AG04449 (cell line): ENCODE measurements at regions not wholly inside any gene's neighbourhood (a gene's known extent, or its start where the extent isn't known, plus 50 kb on each side); places are given as distances from the start of the nearest gene placed in this dataset.
A peak's percentile ranks its signal among the peaks of the same experiment; 100 is the strongest.

Experiments
- CTCF ChIA-PET: fragments of 350-600 bp; formaldehyde crosslinking; extraction: SDS; loops from one replicate; lab custom pipeline; 2021; ENCODE audit warnings: antibody characterized with exemption; lab: Yijun Ruan, JAX
- POLR2A ChIA-PET: fragments of 400-600, 350-600 bp; formaldehyde crosslinking; extraction: SDS; loops from one replicate; lab custom pipeline; 2020; ENCODE audit warnings: antibody characterized with exemption, inconsistent platforms; lab: Yijun Ruan, JAX
- DNase-seq: peaks from one replicate; pipeline ENCODE4 v3.0.0-alpha.2; 2010; ENCODE audit warnings: low read depth, low spot score
- H3K4me3 ChIP-seq: 2 replicates; pipeline ENCODE4 v1.5.1; 2011; ENCODE audit warnings: low read depth, mild to moderate bottlenecking, control low read depth, low read length
- TF ChIP-seq, protein P1 (sequence below): IDR thresholded peaks from one replicate; pipeline ENCODE4 v1.5.1; 2011; ENCODE audit warnings: mild to moderate bottlenecking, moderate library complexity, low read length, control low read depth, inconsistent platforms; ENCODE audit not compliant: insufficient read depth; ENCODE audit errors: missing control alignments

DNA sequence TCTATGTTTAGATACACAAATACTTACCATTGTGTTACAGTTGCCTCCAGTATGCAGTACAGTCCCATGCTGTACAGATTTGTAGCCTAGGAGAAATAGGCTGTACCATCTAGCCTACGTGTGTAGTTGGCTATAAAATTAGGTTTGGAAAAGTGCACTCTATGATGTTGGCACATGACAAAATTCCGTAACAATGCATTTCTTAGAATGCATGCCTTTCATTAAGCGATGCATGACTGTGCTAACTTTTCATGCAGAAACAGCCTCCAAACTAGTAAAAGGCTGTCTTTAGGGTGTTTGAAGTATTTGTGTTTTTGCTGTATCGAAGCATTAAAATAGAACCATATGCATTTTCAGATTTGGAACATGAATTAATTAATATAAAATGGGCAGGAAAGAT is 157.9 kb downstream of the RMI1 start:
- TF ChIP-seq, protein P1, sequence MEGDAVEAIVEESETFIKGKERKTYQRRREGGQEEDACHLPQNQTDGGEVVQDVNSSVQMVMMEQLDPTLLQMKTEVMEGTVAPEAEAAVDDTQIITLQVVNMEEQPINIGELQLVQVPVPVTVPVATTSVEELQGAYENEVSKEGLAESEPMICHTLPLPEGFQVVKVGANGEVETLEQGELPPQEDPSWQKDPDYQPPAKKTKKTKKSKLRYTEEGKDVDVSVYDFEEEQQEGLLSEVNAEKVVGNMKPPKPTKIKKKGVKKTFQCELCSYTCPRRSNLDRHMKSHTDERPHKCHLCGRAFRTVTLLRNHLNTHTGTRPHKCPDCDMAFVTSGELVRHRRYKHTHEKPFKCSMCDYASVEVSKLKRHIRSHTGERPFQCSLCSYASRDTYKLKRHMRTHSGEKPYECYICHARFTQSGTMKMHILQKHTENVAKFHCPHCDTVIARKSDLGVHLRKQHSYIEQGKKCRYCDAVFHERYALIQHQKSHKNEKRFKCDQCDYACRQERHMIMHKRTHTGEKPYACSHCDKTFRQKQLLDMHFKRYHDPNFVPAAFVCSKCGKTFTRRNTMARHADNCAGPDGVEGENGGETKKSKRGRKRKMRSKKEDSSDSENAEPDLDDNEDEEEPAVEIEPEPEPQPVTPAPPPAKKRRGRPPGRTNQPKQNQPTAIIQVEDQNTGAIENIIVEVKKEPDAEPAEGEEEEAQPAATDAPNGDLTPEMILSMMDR, result no peak
- H3K4me3 ChIP-seq, result no peak overlapping the region
- ChIA-PET CTCF (interaction anchor here (3.2 kb wide), 1 partner anchor 35 kb away, joined by 13 read pairs; no protein-coding TSS in a partner anchor), POLR2A (no interaction called here)
- DNase-seq, result no peak

DNA sequence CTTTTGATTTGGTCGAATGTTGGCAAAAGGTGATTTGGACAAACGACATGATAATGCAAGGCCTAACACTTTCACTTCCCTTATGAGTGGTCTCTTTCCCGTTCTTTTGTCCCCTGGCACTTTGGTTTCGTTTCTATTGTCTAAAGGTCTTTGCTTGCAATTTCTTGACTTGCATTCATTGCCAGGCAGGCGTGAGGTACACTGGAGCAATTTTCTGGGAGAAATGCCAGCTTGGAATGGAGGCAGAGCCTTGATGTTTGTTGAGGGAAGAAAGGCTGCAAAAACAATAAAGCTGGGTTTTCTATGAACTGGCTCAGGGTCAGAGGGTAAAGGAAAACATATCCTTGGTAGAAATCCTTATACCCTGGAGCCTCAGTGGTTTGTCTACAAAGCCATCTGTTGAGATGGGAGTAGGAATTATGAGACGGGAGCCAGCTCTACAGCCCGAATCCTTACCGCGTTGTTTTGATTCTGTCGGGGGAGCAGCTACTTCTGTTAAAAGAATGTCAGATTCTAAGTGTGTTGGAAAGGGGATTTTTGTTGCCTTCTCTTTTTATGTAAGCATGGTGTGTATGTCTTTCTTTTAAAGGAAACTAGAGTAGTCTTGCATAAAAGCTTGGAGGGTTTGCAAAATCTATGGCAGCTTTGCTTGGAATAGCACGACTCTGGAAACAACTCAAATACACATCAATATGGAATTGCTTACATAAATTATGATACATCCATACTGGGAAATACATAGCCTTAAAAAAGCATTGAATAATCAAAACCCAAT is 158.9 kb downstream of the RMI1 start:
- ChIA-PET CTCF (interaction anchor here (0.9 to 3.2 kb wide), 2 partner anchors 12 to 34 kb away, joined by 3 to 13 read pairs; no protein-coding TSS in a partner anchor), POLR2A (no interaction called here)
- DNase-seq, result no peak

DNA sequence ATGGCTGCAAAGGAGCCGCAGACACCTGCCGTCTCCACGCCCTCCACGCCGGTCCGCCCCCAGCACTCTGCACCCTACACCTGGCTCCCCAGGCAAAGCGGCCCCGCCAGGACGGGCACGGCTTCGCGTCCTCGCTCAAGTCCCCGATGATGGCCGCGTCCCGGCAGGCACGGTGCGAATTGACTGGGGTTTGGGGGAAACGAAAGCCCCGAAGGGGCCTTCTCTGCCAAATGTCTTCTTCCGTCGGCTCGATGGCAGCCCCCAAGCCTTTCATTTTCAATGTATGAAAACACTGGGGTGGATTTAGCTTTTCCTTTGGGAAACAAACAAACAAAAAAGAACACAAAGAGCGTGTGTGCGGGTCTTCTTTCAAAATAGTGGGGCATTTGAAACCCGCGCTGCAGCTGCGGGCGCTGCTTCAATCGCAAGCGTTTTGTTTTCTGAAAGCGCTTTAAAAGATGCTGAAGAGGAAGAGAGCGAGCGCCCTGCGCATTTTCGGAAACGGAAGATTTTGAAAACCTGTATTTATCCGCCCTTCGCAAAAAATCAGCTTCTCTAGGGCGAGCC is 160.0 kb downstream of the RMI1 start:
- TF ChIP-seq, protein P1, result no peak
- ChIA-PET POLR2A (no interaction called here), CTCF (interaction anchor here (1.2 to 3.2 kb wide), 2 partner anchors 33 to 175 kb away, joined by 3 to 13 read pairs; no protein-coding TSS in a partner anchor)
- peak overlapping the region; percentile 50 for H3K4me3 ChIP-seq
- no peak for DNase-seq

More for the DNA sequence above, 158.9 kb downstream of the RMI1 start:
- TF ChIP-seq, protein P1, result no peak
- no peak overlapping the region for H3K4me3 ChIP-seq

DNA sequence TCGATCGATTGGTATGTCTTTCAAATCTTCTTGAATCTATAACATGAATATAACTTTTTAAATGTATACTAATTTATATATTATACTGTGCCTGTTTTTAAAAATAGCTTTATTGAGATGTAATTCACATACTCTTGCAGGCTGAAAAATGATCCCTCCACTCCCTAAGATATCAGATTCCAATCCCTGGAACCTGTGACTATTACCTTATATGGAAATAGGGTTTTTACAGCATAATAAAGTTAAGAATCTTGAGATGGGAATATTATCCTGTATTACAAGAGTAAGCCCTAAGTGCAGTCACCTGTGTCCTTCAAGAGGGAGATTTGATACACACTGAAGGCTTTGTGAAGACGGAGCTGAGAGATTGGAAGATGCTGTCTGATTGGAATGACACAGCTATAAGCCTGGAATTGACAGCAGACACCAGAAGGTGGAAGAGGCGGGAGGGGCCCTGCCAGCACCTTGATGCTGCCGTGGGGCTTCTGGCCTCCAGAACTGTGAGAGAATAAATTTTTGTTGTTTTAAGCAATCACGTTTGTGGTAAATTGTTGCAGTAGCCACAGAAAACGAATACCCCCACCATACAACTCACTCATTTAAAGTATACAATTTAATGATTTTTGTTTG is 161.3 kb downstream of the RMI1 start:
- TF ChIP-seq, protein P1, result no peak
- DNase-seq, result no peak
- no peak overlapping the region for H3K4me3 ChIP-seq
- ChIA-PET CTCF (interaction anchor here (3.2 kb wide), 1 partner anchor 32 kb away, joined by 13 read pairs; no protein-coding TSS in a partner anchor), POLR2A (no interaction called here)

DNA sequence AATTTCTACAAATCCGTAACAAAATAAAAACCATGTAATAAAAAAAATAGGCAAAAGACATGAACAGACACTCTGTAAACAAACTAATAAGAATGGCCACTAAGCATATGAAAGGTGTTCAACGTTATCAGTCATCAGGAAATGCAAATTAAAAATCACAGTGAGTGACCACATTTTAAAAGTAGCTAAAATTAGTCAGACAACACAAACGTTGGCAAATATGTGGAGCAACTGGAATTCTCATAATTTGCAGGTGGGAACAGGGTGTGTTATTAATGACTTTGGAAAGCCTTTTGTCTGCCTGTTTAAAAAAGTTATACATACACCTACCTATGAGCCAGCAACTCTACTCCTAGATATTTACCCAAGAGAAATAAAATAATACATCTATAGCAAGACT is 164.4 kb downstream of the RMI1 start:
- no peak overlapping the region for H3K4me3 ChIP-seq
- TF ChIP-seq, protein P1, result no peak
- ChIA-PET CTCF (interaction anchor here (0.7 kb wide), 1 partner anchor 28 kb away, joined by 3 read pairs; no protein-coding TSS in a partner anchor), POLR2A (no interaction called here)
- DNase-seq, result no peak
